ENCODE measurements at regions not wholly inside any gene's neighbourhood (a gene's known extent, or its start where the extent isn't known, plus 50 kb on each side); places are given as distances from the start of the nearest gene placed in this dataset.

GRCh38 chr4:175263537-175263936, 345.4 kb downstream of the ADAM29 start:
- 88% methylated on average over 1 of the region's 1 CpG for WGBS
- Histone ChIP-seq H3K9me3 (no peaks in the 10 kb centered on the region), H3K36me3 (no peaks in the 10 kb centered on the region), H3K27ac (no peak overlapping the region), H3K27me3 (no peaks in the 10 kb centered on the region), H3K4me1 (no peaks in the 10 kb centered on the region), H3K4me3 (no peak overlapping the region)
- TF ChIP-seq POLR2A (IDR thresholded peaks at IDR 0.05) (no peak), CTCF (IDR thresholded peaks at IDR 0.05) (no peak), POLR2AphosphoS5 (IDR thresholded peaks at IDR 0.05) (no peak), EP300 (IDR thresholded peaks at IDR 0.05) (no peak)
- no peak for DNase-seq (ENCODE audit: low spot score in 2 of 2)

GRCh38 chr4:175271010-175271630, 353.0 kb downstream of the ADAM29 start:
- 79% methylated on average over 2 of the region's 2 CpGs for WGBS
- no peaks in the 10 kb centered on the region for H3K36me3 ChIP-seq
- H3K4me1 ChIP-seq, result no peaks in the 10 kb centered on the region
- DNase-seq (ENCODE audit: low spot score in 2 of 2), result no peak
- no peaks in the 10 kb centered on the region for H3K27me3 ChIP-seq
- no peak for TF ChIP-seq CTCF (IDR thresholded peaks at IDR 0.05)
- no peak for TF ChIP-seq EP300 (IDR thresholded peaks at IDR 0.05)
- no peak for TF ChIP-seq POLR2A (IDR thresholded peaks at IDR 0.05)
- no peak for TF ChIP-seq POLR2AphosphoS5 (IDR thresholded peaks at IDR 0.05)
- no peak overlapping the region for H3K4me3 ChIP-seq
- H3K27ac ChIP-seq, result no peak overlapping the region
- H3K9me3 ChIP-seq, result no peaks in the 10 kb centered on the region

- no peak for TF ChIP-seq CTCF (IDR thresholded peaks at IDR 0.05)
- TF ChIP-seq POLR2AphosphoS5 (IDR thresholded peaks at IDR 0.05), result no peak
- Histone ChIP-seq H3K27me3 (no peaks in the 10 kb centered on the region), H3K4me1 (no peaks in the 10 kb centered on the region), H3K4me3 (no peak overlapping the region), H3K36me3 (no peaks in the 10 kb centered on the region), H3K9me3 (no peaks in the 10 kb centered on the region), H3K27ac (no peak overlapping the region)
- 68% methylated on average over 4 of the region's 4 CpGs for WGBS
- DNase-seq (ENCODE audit: low spot score in 2 of 2), result no peak
These were observed 356.0 kb downstream of the ADAM29 start for GRCh38 chr4:175273995-175274753.

- TF ChIP-seq POLR2AphosphoS5 (IDR thresholded peaks at IDR 0.05) (no peak), POLR2A (IDR thresholded peaks at IDR 0.05) (no peak), CTCF (IDR thresholded peaks at IDR 0.05) (no peak)
- H3K9me3 ChIP-seq, result no peaks in the 10 kb centered on the region
- DNase-seq (ENCODE audit: low spot score in 2 of 2), result no peak
- H3K27me3 ChIP-seq, result no peaks in the 10 kb centered on the region
- no peak overlapping the region for H3K27ac ChIP-seq
- H3K36me3 ChIP-seq, result no peaks in the 10 kb centered on the region
- WGBS, result 70% methylated on average over 7 of the region's 7 CpGs
- H3K4me3 ChIP-seq, result no peak overlapping the region
- H3K4me1 ChIP-seq, result no peaks in the 10 kb centered on the region
These were observed 359.7 kb downstream of the ADAM29 start for GRCh38 chr4:175277816-175278215.

- Histone ChIP-seq H3K36me3 (no peaks in the 10 kb centered on the region), H3K4me3 (no peak overlapping the region), H3K27ac (no peak overlapping the region), H3K4me1 (no peaks in the 10 kb centered on the region), H3K9me3 (no peaks in the 10 kb centered on the region), H3K27me3 (no peaks in the 10 kb centered on the region)
- 88% methylated on average over 2 of the region's 2 CpGs for WGBS
- TF ChIP-seq POLR2A (IDR thresholded peaks at IDR 0.05) (no peak), EP300 (IDR thresholded peaks at IDR 0.05) (no peak), CTCF (IDR thresholded peaks at IDR 0.05) (no peak), POLR2AphosphoS5 (IDR thresholded peaks at IDR 0.05) (no peak)
- no peak for DNase-seq (ENCODE audit: low spot score in 2 of 2)
These were observed 362.0 kb downstream of the ADAM29 start for GRCh38 chr4:175280153-175280552.
